ENCODE measurements at regions not wholly inside any gene's neighbourhood (a gene's known extent, or its start where the extent isn't known, plus 50 kb on each side); places are given as distances from the start of the nearest gene placed in this dataset.

DNA sequence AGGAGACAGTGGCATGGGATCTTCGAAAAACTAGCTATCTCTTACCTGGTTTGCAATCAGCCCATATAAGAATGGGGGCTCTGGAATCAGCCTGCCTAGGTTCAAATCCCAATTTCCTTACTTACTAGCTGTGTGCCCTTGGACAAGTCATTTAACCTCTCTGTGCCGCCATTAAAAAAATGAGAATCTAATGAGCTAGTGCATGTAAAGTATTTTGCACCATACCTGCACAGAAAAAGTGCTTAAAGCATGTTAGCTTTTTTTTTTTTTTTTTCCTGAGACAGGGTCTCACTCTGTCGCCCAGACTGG, 181.8 kb downstream of the SHQ1 start:
- DNase-seq (ENCODE audit: low read depth, low spot score): no peak
- TF ChIP-seq JUN (IDR thresholded peaks at IDR 0.05; ENCODE audit: borderline replicate concordance, insufficient read depth, insufficient read length, low read depth) (no peak), POLR2A (IDR thresholded peaks at IDR 0.05; ENCODE audit: low read depth, low read length) (no peak), MYC (IDR thresholded peaks at IDR 0.05; ENCODE audit: low read depth, low read length) (no peak)
- intact Hi-C loops (cut with micrococcal nuclease): loop anchor here (1.0 kb wide), 2 partner anchors 152 to 156 kb away; no protein-coding TSS in a partner anchor
- Histone ChIP-seq H3K9me3 (replicated peaks; ENCODE audit: control insufficient read depth, insufficient read depth, low read length) (no peaks in the 10 kb centered on the region), H3K27ac (ENCODE audit: insufficient read depth, low read depth, low read length) (no peak overlapping the region), H3K9ac (replicated peaks; ENCODE audit: extremely low read depth, insufficient read depth, low read length) (no peak overlapping the region), H3K4me2 (ENCODE audit: insufficient read depth, low read length) (no peak overlapping the region), H3K27me3 (ENCODE audit: control insufficient read depth in 2 of 2, insufficient read depth in 2 of 2, low read length in 2 of 2) (no peaks in the 10 kb centered on the region), H3K4me1 (ENCODE audit: control insufficient read depth, extremely low read depth, insufficient read depth, low read length) (no peaks in the 10 kb centered on the region), H3K79me2 (ENCODE audit: control insufficient read depth, insufficient read depth, low read length) (no peaks in the 10 kb centered on the region), H2AFZ (ENCODE audit: low read depth, low read length) (no peak overlapping the region), H3K9me1 (replicated peaks; ENCODE audit: control insufficient read depth, extremely low read depth, insufficient read depth, low read length) (no peaks in the 10 kb centered on the region), H3K36me3 (ENCODE audit: control insufficient read depth in 2 of 2, extremely low read depth in 1 of 2, insufficient read depth in 2 of 2, low read length in 2 of 2) (no peaks in the 10 kb centered on the region), H3K4me3 (replicated peaks in 1 of 3; ENCODE audit: insufficient read depth in 1 of 3, low read depth in 1 of 3, low read length in 3 of 3) (no peak overlapping the region), H4K20me1 (replicated peaks; ENCODE audit: control insufficient read depth, extremely low read depth, insufficient read depth, low read length) (no peaks in the 10 kb centered on the region)
- ChIA-PET POLR2A (no interaction called here), CTCF (interaction anchor here (0.6 to 5.8 kb wide), 26 partner anchors 10 to 792 kb away, joined by 3 to 201 read pairs (median 4); no protein-coding TSS in a partner anchor)
- dilution Hi-C loops (cut with MboI; ENCODE audit: extremely low pct_ligation_motif_present, low sequenced_read_pairs): no loop called here
- FAIRE-seq: no peak
- no TSS peak for BruUV-seq (replicated peaks)

DNA sequence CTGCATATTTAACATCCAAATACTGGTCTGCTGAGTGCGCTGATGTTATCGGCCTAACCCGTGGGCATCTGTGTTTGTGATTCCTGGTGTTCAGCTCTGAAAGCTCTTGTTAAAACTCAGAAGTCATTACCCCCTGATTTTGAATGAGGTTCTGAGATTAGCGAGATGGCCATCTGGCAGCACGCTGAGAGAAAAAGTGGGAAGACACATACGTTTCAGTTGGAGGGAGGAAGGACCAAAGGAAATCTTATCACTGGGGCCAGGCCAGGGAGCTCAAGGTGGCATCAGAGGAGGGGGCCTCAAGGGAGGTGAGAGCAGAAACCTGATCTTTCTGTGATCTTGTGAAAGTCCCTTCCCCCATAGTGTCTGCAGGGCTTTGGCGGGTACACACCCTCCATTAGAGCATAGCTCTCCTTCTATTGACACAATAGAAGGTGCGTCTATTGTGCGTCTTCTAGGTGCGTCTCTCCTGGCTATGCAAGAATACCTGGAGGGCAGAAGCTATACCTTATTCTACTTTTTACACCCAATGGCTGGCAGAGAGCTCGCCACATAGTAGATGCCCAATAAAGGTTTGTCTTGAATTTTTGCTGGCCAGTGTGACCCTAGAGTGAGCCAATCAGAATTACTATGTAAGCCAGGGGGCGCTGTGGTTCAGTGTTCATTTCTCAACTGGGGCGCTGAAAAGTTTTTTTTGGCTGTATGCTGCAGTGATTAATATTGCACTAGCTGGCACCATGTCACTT, 182.4 kb downstream of the SHQ1 start:
- TF ChIP-seq FOS (IDR thresholded peaks at IDR 0.05; ENCODE audit: borderline replicate concordance, insufficient read depth, low read length): no peak
- TF ChIP-seq, protein P1, sequence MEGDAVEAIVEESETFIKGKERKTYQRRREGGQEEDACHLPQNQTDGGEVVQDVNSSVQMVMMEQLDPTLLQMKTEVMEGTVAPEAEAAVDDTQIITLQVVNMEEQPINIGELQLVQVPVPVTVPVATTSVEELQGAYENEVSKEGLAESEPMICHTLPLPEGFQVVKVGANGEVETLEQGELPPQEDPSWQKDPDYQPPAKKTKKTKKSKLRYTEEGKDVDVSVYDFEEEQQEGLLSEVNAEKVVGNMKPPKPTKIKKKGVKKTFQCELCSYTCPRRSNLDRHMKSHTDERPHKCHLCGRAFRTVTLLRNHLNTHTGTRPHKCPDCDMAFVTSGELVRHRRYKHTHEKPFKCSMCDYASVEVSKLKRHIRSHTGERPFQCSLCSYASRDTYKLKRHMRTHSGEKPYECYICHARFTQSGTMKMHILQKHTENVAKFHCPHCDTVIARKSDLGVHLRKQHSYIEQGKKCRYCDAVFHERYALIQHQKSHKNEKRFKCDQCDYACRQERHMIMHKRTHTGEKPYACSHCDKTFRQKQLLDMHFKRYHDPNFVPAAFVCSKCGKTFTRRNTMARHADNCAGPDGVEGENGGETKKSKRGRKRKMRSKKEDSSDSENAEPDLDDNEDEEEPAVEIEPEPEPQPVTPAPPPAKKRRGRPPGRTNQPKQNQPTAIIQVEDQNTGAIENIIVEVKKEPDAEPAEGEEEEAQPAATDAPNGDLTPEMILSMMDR (IDR thresholded peaks at IDR 0.05; ENCODE audit: extremely low read depth in 1 of 2, insufficient read depth in 1 of 2, low read depth in 1 of 2, low read length in 2 of 2): peak; percentile 61
- CTCF ChIA-PET: interaction anchor here (0.7 to 5.8 kb wide), 45 partner anchors 9 to 936 kb away, joined by 3 to 201 read pairs (median 4); no protein-coding TSS in a partner anchor
- POLR2A ChIA-PET: no interaction called here
- Histone ChIP-seq H3K4me1 (ENCODE audit: control insufficient read depth, extremely low read depth, insufficient read depth, low read length) (no peaks in the 10 kb centered on the region), H3K9me1 (replicated peaks; ENCODE audit: control insufficient read depth, extremely low read depth, insufficient read depth, low read length) (no peaks in the 10 kb centered on the region), H3K4me2 (ENCODE audit: insufficient read depth, low read length) (no peak overlapping the region), H3K36me3 (ENCODE audit: control insufficient read depth in 2 of 2, extremely low read depth in 1 of 2, insufficient read depth in 2 of 2, low read length in 2 of 2) (no peaks in the 10 kb centered on the region), H3K27me3 (ENCODE audit: control insufficient read depth in 2 of 2, insufficient read depth in 2 of 2, low read length in 2 of 2) (no peaks in the 10 kb centered on the region), H3K27ac (ENCODE audit: insufficient read depth, low read depth, low read length) (no peak overlapping the region), H2AFZ (ENCODE audit: low read depth, low read length) (no peak overlapping the region), H4K20me1 (replicated peaks; ENCODE audit: control insufficient read depth, extremely low read depth, insufficient read depth, low read length) (no peaks in the 10 kb centered on the region), H3K9ac (replicated peaks; ENCODE audit: extremely low read depth, insufficient read depth, low read length) (no peak overlapping the region), H3K9me3 (replicated peaks; ENCODE audit: control insufficient read depth, insufficient read depth, low read length) (no peaks in the 10 kb centered on the region), H3K79me2 (ENCODE audit: control insufficient read depth, insufficient read depth, low read length) (no peaks in the 10 kb centered on the region), H3K4me3 (replicated peaks in 1 of 3; ENCODE audit: insufficient read depth in 1 of 3, low read depth in 1 of 3, low read length in 3 of 3) (no peak overlapping the region)
- dilution Hi-C loops (cut with MboI; ENCODE audit: extremely low pct_ligation_motif_present, low sequenced_read_pairs): no loop called here
- peak; percentile 72 for FAIRE-seq
- BruUV-seq (replicated peaks): no TSS peak
- peak; percentile 50 for DNase-seq (ENCODE audit: low read depth, low spot score)
- intact Hi-C loops (cut with micrococcal nuclease): loop anchor here (1.0 kb wide), 2 partner anchors 152 to 156 kb away; no protein-coding TSS in a partner anchor

Data from endothelial cell of umbilical vein (primary cell).